GM23338 (cell line): ENCODE measurements at regions not wholly inside any gene's neighbourhood (a gene's known extent, or its start where the extent isn't known, plus 50 kb on each side); places are given as distances from the start of the nearest gene placed in this dataset.

Source experiments
- ATAC-seq: fragments of 200-7000 bp; cut with Tn5 transposase; 3 replicates; pipeline ENCODE4 v1.9.1; 2020
- DNase-seq: peaks from one replicate; pipeline ENCODE4 v3.0.0-alpha.2; 2015; ENCODE audit warnings: low spot score
- H2AFZ ChIP-seq: fragments of 200-600 bp; sonication (generic); 2 replicates; pipeline ENCODE4 v1.8.0; 2016; ENCODE audit warnings: antibody characterized with exemption, mild to moderate bottlenecking, moderate library complexity
- H3F3A ChIP-seq: fragments of 200-600 bp; sonication (generic); replicated peaks from 2 replicates; pipeline ENCODE4 v1.8.0; 2017; ENCODE audit warnings: antibody characterized with exemption, mixed run types, low read depth
- H3K27ac ChIP-seq: fragments of 200-600 bp; sonication (generic); 2 replicates; pipeline ENCODE4 v1.6.1; 2016; ENCODE audit warnings: low read depth
- H3K27me3 ChIP-seq: fragments of 200-600 bp; sonication (generic); 2 replicates; pipeline ENCODE4 v1.8.0; 2016; ENCODE audit warnings: mild to moderate bottlenecking, mixed run types, moderate library complexity; ENCODE audit not compliant: insufficient read depth
- H3K36me3 ChIP-seq: fragments of 200-600 bp; sonication (generic); 2 replicates; pipeline ENCODE4 v1.8.0; 2016; ENCODE audit warnings: mild to moderate bottlenecking; ENCODE audit not compliant: insufficient read depth
- H3K4me1 ChIP-seq: fragments of 200-600 bp; sonication (generic); 2 replicates; pipeline ENCODE4 v1.8.0; 2016; ENCODE audit warnings: mild to moderate bottlenecking, moderate library complexity; ENCODE audit not compliant: insufficient read depth
- H3K4me2 ChIP-seq: fragments of 200-600 bp; sonication (generic); 2 replicates; pipeline ENCODE4 v1.7.1; 2017; ENCODE audit warnings: mixed run types
- H3K4me3 ChIP-seq: fragments of 200-600 bp; sonication (generic); 2 replicates; pipeline ENCODE4 v1.6.1; 2016; ENCODE audit warnings: mixed run types
- H3K79me2 ChIP-seq: fragments of 200-600 bp; sonication (generic); replicated peaks from 2 replicates; pipeline ENCODE4 v1.8.0; 2017; ENCODE audit warnings: mild to moderate bottlenecking; ENCODE audit not compliant: insufficient read depth
- H3K9me2 ChIP-seq: fragments of 200-600 bp; sonication (generic); 2 replicates; pipeline ENCODE4 v1.8.0; 2017; ENCODE audit not compliant: insufficient read depth
- H4K20me1 ChIP-seq: fragments of 200-600 bp; sonication (generic); replicated peaks from 2 replicates; pipeline ENCODE4 v1.8.0; 2017; ENCODE audit warnings: mild to moderate bottlenecking; ENCODE audit not compliant: insufficient read depth
- H3K27ac Mint-ChIP-seq: 2 replicates; pipeline ENCODE4 v1.8.0; 2020; ENCODE audit warnings: inconsistent platforms, mild to moderate bottlenecking, moderate library complexity, mixed read lengths
- H3K27me3 Mint-ChIP-seq: 3 replicates; pipeline ENCODE4 v1.8.0; 2022; ENCODE audit warnings: low read depth, mild to moderate bottlenecking, moderate library complexity, mixed read lengths, inconsistent platforms; ENCODE audit not compliant: insufficient read depth, poor library complexity
- H3K36me3 Mint-ChIP-seq: 3 replicates; pipeline ENCODE4 v1.8.0; 2021; ENCODE audit warnings: low read depth, mild to moderate bottlenecking, inconsistent platforms, moderate library complexity, mixed read lengths
- H3K4me1 Mint-ChIP-seq: 3 replicates; pipeline ENCODE4 v1.8.0; 2020; ENCODE audit warnings: mild to moderate bottlenecking, inconsistent platforms, mixed read lengths
- H3K4me3 Mint-ChIP-seq: 3 replicates; pipeline ENCODE4 v1.8.0; 2021; ENCODE audit warnings: moderate library complexity, mild to moderate bottlenecking, inconsistent platforms, mixed read lengths
- H3K9me3 Mint-ChIP-seq: 3 replicates; pipeline ENCODE4 v1.8.0; 2020; ENCODE audit warnings: moderate library complexity, mild to moderate bottlenecking, inconsistent platforms, mixed read lengths
- CREB1 ChIP-seq: fragments of 250-450 bp; sonication (Bioruptor Pico); IDR thresholded peaks from 2 replicates; pipeline ENCODE4 v1.5.0; 2020; ENCODE audit warnings: low read depth, mild to moderate bottlenecking, moderate library complexity
- CTCF ChIP-seq, 2 experiments: fragments of 200-600 bp in 1 of 2; sonication (generic) in 1 of 2; conservative IDR thresholded peaks; 2 replicates each; pipeline versions ENCODE4 v1.5.1 to v1.6.1; 2016 to 2017; ENCODE audit warnings: antibody characterized with exemption in 2 of 2, low read depth in 2 of 2, mild to moderate bottlenecking in 2 of 2, moderate library complexity in 1 of 2
- ETS1 ChIP-seq: IDR thresholded peaks from 2 replicates; pipeline ENCODE4 v1.6.1; 2016; ENCODE audit warnings: antibody characterized with exemption
- EZH2 ChIP-seq: fragments of 200-600 bp; sonication (generic); IDR thresholded peaks from one replicate; pipeline ENCODE4 v1.8.0; 2017; ENCODE audit warnings: antibody characterized with exemption, mild to moderate bottlenecking, low read depth; ENCODE audit not compliant: unreplicated experiment
- EZH2phosphoT487 ChIP-seq: fragments of 200-600 bp; sonication (generic); IDR thresholded peaks from one replicate; pipeline ENCODE4 v1.8.1; 2018; ENCODE audit warnings: antibody characterized with exemption; ENCODE audit not compliant: unreplicated experiment
- JUNB ChIP-seq: IDR thresholded peaks from one replicate; pipeline ENCODE4 v1.6.1; 2016; ENCODE audit warnings: antibody characterized with exemption; ENCODE audit not compliant: unreplicated experiment
- NANOG ChIP-seq: IDR thresholded peaks from 2 replicates; pipeline ENCODE4 v1.6.1; 2016; ENCODE audit warnings: antibody characterized with exemption, borderline replicate concordance
- POLR2AphosphoS5 ChIP-seq: IDR thresholded peaks from 2 replicates; pipeline ENCODE4 v1.6.1; 2016; ENCODE audit warnings: antibody characterized with exemption, low read depth
- REST ChIP-seq: IDR thresholded peaks from one replicate; pipeline ENCODE4 v1.6.1; 2018; ENCODE audit warnings: antibody characterized with exemption; ENCODE audit not compliant: unreplicated experiment
- STAT1 ChIP-seq: IDR thresholded peaks from one replicate; pipeline ENCODE4 v1.6.1; 2016; ENCODE audit warnings: antibody characterized with exemption; ENCODE audit not compliant: unreplicated experiment
- ZNF114 ChIP-seq: fragments of 250-450 bp; sonication (Bioruptor Pico); IDR thresholded peaks from 2 replicates; pipeline ENCODE4 v1.5.0; 2020; ENCODE audit warnings: mild to moderate bottlenecking, moderate library complexity
- ZNF331 ChIP-seq: fragments of 250-450 bp; sonication (Bioruptor Pico); IDR thresholded peaks from 2 replicates; pipeline ENCODE4 v1.5.0; 2020; ENCODE audit warnings: low read depth, mild to moderate bottlenecking, moderate library complexity
- TF ChIP-seq, protein P1 (sequence below): fragments of 250-450 bp; sonication (Bioruptor Pico); IDR thresholded peaks from 2 replicates; pipeline ENCODE4 v1.5.0; 2020; ENCODE audit warnings: mild to moderate bottlenecking, moderate library complexity

- H4K20me1 ChIP-seq: no peaks in the 10 kb centered on the region
- DNase-seq (no peak), ATAC-seq (peak; percentile 32)
- no peaks in the 10 kb centered on the region; the same call in 2 of the 3 replicates for H3K9me3 Mint-ChIP-seq
- TF ChIP-seq ETS1: no peak
- no peak for TF ChIP-seq STAT1
- no peak for TF ChIP-seq ZNF331 (CRISPR knock-in tag)
- no peak for TF ChIP-seq EZH2
- TF ChIP-seq CREB1: no peak
- TF ChIP-seq REST: no peak
- TF ChIP-seq NANOG: no peak
- no peak for TF ChIP-seq JUNB
- no peak for TF ChIP-seq CTCF (conservative IDR thresholded peaks at IDR 0.05; ENCODE audit: low read depth in 2 of 2)
- TF ChIP-seq, protein P1, sequence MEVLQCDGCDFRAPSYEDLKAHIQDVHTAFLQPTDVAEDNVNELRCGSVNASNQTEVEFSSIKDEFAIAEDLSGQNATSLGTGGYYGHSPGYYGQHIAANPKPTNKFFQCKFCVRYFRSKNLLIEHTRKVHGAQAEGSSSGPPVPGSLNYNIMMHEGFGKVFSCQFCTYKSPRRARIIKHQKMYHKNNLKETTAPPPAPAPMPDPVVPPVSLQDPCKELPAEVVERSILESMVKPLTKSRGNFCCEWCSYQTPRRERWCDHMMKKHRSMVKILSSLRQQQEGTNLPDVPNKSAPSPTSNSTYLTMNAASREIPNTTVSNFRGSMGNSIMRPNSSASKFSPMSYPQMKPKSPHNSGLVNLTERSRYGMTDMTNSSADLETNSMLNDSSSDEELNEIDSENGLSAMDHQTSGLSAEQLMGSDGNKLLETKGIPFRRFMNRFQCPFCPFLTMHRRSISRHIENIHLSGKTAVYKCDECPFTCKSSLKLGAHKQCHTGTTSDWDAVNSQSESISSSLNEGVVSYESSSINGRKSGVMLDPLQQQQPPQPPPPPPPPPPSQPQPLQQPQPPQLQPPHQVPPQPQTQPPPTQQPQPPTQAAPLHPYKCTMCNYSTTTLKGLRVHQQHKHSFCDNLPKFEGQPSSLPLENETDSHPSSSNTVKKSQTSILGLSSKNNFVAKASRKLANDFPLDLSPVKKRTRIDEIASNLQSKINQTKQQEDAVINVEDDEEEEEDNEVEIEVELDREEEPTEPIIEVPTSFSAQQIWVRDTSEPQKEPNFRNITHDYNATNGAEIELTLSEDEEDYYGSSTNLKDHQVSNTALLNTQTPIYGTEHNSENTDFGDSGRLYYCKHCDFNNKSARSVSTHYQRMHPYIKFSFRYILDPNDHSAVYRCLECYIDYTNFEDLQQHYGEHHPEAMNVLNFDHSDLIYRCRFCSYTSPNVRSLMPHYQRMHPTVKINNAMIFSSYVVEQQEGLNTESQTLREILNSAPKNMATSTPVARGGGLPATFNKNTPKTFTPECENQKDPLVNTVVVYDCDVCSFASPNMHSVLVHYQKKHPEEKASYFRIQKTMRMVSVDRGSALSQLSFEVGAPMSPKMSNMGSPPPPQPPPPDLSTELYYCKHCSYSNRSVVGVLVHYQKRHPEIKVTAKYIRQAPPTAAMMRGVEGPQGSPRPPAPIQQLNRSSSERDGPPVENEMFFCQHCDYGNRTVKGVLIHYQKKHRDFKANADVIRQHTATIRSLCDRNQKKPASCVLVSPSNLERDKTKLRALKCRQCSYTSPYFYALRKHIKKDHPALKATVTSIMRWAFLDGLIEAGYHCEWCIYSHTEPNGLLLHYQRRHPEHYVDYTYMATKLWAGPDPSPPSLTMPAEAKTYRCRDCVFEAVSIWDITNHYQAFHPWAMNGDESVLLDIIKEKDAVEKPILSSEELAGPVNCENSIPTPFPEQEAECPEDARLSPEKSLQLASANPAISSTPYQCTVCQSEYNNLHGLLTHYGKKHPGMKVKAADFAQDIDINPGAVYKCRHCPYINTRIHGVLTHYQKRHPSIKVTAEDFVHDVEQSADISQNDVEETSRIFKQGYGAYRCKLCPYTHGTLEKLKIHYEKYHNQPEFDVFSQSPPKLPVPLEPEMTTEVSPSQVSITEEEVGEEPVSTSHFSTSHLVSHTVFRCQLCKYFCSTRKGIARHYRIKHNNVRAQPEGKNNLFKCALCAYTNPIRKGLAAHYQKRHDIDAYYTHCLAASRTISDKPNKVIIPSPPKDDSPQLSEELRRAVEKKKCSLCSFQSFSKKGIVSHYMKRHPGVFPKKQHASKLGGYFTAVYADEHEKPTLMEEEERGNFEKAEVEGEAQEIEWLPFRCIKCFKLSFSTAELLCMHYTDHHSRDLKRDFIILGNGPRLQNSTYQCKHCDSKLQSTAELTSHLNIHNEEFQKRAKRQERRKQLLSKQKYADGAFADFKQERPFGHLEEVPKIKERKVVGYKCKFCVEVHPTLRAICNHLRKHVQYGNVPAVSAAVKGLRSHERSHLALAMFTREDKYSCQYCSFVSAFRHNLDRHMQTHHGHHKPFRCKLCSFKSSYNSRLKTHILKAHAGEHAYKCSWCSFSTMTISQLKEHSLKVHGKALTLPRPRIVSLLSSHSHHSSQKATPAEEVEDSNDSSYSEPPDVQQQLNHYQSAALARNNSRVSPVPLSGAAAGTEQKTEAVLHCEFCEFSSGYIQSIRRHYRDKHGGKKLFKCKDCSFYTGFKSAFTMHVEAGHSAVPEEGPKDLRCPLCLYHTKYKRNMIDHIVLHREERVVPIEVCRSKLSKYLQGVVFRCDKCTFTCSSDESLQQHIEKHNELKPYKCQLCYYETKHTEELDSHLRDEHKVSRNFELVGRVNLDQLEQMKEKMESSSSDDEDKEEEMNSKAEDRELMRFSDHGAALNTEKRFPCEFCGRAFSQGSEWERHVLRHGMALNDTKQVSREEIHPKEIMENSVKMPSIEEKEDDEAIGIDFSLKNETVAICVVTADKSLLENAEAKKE: no peak
- TF ChIP-seq POLR2AphosphoS5: no peak
- no peak for TF ChIP-seq ZNF114 (CRISPR knock-in tag)
- TF ChIP-seq EZH2phosphoT487: no peak
- H2AFZ ChIP-seq: peak overlapping the region; percentile 52; the same call in 1 of the 2 replicates
- no peak overlapping the region for H3K4me3 Mint-ChIP-seq
- no peaks in the 10 kb centered on the region for H3K36me3 Mint-ChIP-seq
- no peaks in the 10 kb centered on the region for H3K9me2 ChIP-seq
- H3K4me1 Mint-ChIP-seq: peaks cover 26% of the 10 kb centered on the region
- H3K36me3 ChIP-seq: no peaks in the 10 kb centered on the region
- H3K79me2 ChIP-seq: no peaks in the 10 kb centered on the region
- no peak overlapping the region for H3K4me3 ChIP-seq
- H3K4me2 ChIP-seq: no peak overlapping the region
- H3K27ac Mint-ChIP-seq: no peak overlapping the region
- H3F3A ChIP-seq: no peaks in the 10 kb centered on the region
- H3K27ac ChIP-seq: no peak overlapping the region; the same call in 1 of the 2 replicates
- H3K4me1 ChIP-seq: peaks cover 6% of the 10 kb centered on the region; the same call in 1 of the 2 replicates
- H3K27me3 ChIP-seq: no peaks in the 10 kb centered on the region
- peaks cover 8% of the 10 kb centered on the region for H3K27me3 Mint-ChIP-seq
Measured at GRCh38 chr6:167493976-167494697, 169.3 kb downstream of the TTLL2 start.
